ENCODE measurements at regions not wholly inside any gene's neighbourhood (a gene's known extent, or its start where the extent isn't known, plus 50 kb on each side); places are given as distances from the start of the nearest gene placed in this dataset.
A peak's percentile ranks its signal among the peaks of the same experiment; 100 is the strongest.

DNA sequence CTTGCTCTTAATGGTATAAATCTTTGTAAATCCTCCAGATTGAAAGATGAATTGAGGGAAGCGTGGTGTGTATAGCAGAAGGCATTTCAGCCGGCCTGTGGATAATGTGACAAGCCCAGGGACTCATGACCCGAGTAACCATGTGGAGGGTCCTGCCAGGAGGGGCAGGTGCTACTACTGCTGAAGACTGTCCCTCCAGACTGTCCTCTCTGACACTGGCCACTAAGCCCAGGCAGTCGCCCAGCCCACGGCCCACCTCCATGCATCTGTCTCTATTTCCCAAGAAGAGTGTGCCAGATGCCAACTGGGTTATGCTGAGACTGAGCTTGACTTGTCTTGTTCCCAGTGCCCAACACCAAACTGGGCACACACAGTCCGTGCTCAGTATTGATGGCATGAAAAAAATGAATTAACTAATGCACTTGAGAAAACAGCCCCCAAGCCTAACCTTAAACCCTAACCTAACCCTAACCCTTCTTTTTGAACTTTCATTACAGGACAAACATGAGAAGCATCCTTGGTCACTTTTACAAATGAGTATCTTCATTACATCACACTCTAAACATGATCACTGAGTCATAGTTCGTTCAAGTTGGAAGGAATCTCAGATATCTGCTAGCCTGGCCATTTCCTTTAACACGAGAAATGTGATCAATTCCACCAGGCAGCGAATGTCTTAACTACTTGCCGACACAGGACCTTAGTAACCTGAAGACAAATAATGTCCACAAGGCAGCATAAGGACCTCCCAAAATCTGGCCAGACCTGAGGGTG lies 182.2 kb upstream of the RREB1 start (continued):
- TF ChIP-seq, protein P1, sequence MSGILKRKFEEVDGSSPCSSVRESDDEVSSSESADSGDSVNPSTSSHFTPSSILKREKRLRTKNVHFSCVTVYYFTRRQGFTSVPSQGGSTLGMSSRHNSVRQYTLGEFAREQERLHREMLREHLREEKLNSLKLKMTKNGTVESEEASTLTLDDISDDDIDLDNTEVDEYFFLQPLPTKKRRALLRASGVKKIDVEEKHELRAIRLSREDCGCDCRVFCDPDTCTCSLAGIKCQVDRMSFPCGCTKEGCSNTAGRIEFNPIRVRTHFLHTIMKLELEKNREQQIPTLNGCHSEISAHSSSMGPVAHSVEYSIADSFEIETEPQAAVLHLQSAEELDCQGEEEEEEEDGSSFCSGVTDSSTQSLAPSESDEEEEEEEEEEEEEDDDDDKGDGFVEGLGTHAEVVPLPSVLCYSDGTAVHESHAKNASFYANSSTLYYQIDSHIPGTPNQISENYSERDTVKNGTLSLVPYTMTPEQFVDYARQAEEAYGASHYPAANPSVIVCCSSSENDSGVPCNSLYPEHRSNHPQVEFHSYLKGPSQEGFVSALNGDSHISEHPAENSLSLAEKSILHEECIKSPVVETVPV (CRISPR knock-in tag; IDR thresholded peaks at IDR 0.05), result no peak
- TF ChIP-seq ESRRG (CRISPR knock-in tag; IDR thresholded peaks at IDR 0.05), result no peak
- no peak for TF ChIP-seq ZNF70 (CRISPR knock-in tag; IDR thresholded peaks at IDR 0.05)
- no peak for TF ChIP-seq TCF4 (CRISPR knock-in tag; IDR thresholded peaks at IDR 0.05; ENCODE audit: borderline replicate concordance)
- no peak for TF ChIP-seq ZC3H10 (CRISPR knock-in tag; IDR thresholded peaks at IDR 0.05)
- TF ChIP-seq, protein P2, sequence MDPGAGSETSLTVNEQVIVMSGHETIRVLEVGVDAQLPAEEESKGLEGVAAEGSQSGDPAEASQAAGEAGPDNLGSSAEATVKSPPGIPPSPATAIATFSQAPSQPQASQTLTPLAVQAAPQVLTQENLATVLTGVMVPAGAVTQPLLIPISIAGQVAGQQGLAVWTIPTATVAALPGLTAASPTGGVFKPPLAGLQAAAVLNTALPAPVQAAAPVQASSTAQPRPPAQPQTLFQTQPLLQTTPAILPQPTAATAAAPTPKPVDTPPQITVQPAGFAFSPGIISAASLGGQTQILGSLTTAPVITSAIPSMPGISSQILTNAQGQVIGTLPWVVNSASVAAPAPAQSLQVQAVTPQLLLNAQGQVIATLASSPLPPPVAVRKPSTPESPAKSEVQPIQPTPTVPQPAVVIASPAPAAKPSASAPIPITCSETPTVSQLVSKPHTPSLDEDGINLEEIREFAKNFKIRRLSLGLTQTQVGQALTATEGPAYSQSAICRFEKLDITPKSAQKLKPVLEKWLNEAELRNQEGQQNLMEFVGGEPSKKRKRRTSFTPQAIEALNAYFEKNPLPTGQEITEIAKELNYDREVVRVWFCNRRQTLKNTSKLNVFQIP (CRISPR knock-in tag; IDR thresholded peaks at IDR 0.05; ENCODE audit: borderline replicate concordance, low read depth), result no peak

DNA sequence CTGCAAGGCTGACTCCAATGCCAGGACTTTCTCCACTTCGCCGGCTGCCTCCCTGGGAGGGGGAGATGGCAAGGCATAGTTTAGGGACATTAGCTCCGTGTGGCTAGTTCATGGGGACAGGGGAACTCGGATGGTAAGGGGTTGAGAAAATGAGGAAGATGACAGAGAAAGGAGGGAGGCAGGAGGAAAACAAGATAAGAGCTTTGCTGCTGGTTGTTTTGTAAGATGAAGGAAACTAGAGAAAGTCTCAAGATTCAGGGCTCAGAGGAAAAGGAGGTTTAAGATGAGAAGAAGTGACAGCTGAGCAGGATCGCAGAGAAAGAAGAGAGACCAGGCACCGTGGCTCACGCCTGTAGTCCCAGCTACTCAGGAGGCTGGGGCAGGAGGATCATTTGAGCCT lies 180.9 kb upstream of the RREB1 start:
- no peak for TF ChIP-seq TOX (CRISPR knock-in tag; IDR thresholded peaks at IDR 0.05; ENCODE audit: borderline replicate concordance)
- TF ChIP-seq CSDC2 (CRISPR knock-in tag; IDR thresholded peaks at IDR 0.05), result no peak
- TF ChIP-seq, protein P1 (CRISPR knock-in tag; IDR thresholded peaks at IDR 0.05), result no peak
- TF ChIP-seq RARB (CRISPR knock-in tag; IDR thresholded peaks at IDR 0.05), result no peak
- TF ChIP-seq ZC3H10 (CRISPR knock-in tag; IDR thresholded peaks at IDR 0.05), result no peak
- no peak for ATAC-seq

DNA sequence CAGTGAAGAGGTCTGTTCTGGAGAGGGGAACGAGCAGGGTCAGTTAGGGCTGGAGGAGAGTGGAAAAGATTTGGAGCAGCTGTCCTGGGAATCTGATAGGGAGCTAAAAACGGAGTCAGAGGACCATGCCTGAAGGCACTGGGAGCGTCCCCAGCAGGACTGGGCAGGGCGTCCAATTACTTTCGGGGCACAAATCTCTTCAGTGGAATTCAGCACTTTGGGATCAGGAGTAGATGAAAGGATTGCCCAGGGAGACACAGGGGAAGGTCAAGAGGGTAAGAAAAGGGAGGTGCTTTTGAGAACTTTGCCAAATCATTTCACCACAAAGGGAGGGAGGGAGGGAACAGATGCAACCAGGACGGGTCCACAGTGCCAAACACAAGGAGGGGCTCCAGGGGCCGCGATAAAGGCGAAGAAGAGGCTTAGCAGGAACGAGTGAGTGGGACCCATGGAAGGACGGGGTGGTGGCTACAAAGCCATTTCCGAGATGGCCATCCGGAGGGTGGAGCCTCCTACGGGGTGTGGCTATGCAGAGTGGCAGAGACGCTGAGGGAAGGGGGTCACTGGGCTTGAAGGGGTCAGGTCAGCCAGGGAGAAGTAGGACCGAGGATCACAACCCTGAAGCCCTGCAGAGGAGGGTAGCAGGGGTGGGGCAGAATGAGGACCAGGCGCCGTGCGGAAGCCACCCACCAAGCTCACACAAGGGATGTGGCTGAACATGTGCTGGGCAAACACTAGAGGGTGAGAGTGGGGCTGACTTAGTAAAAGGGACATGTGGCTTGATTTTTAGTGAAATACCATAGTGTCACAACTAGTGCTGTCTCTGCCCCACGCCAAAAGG lies 180.0 kb upstream of the RREB1 start:
- peak; percentile 55 for ATAC-seq
- TF ChIP-seq, protein P3, sequence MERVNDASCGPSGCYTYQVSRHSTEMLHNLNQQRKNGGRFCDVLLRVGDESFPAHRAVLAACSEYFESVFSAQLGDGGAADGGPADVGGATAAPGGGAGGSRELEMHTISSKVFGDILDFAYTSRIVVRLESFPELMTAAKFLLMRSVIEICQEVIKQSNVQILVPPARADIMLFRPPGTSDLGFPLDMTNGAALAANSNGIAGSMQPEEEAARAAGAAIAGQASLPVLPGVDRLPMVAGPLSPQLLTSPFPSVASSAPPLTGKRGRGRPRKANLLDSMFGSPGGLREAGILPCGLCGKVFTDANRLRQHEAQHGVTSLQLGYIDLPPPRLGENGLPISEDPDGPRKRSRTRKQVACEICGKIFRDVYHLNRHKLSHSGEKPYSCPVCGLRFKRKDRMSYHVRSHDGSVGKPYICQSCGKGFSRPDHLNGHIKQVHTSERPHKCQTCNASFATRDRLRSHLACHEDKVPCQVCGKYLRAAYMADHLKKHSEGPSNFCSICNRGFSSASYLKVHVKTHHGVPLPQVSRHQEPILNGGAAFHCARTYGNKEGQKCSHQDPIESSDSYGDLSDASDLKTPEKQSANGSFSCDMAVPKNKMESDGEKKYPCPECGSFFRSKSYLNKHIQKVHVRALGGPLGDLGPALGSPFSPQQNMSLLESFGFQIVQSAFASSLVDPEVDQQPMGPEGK (CRISPR knock-in tag; IDR thresholded peaks at IDR 0.05; ENCODE audit: borderline replicate concordance), result no peak
- TF ChIP-seq PPARA (CRISPR knock-in tag; IDR thresholded peaks at IDR 0.05; ENCODE audit: borderline replicate concordance) (no peak), RARB (CRISPR knock-in tag; IDR thresholded peaks at IDR 0.05) (no peak), TCF4 (CRISPR knock-in tag; IDR thresholded peaks at IDR 0.05; ENCODE audit: borderline replicate concordance) (no peak), ZFP3 (CRISPR knock-in tag; IDR thresholded peaks at IDR 0.05) (no peak), ZFP30 (CRISPR knock-in tag; IDR thresholded peaks at IDR 0.05) (no peak), TOX (CRISPR knock-in tag; IDR thresholded peaks at IDR 0.05; ENCODE audit: borderline replicate concordance) (no peak), ZNF70 (CRISPR knock-in tag; IDR thresholded peaks at IDR 0.05) (no peak), CSDC2 (CRISPR knock-in tag; IDR thresholded peaks at IDR 0.05) (no peak), OSR1 (CRISPR knock-in tag; IDR thresholded peaks at IDR 0.05) (no peak), SNAI2 (CRISPR knock-in tag; IDR thresholded peaks at IDR 0.05) (no peak), BACH2 (CRISPR knock-in tag; IDR thresholded peaks at IDR 0.05; ENCODE audit: borderline replicate concordance) (no peak), ESRRG (CRISPR knock-in tag; IDR thresholded peaks at IDR 0.05) (no peak), ZC3H10 (CRISPR knock-in tag; IDR thresholded peaks at IDR 0.05) (no peak)
- TF ChIP-seq, protein P2 (CRISPR knock-in tag; IDR thresholded peaks at IDR 0.05; ENCODE audit: borderline replicate concordance, low read depth), result no peak
- TF ChIP-seq, protein P4, sequence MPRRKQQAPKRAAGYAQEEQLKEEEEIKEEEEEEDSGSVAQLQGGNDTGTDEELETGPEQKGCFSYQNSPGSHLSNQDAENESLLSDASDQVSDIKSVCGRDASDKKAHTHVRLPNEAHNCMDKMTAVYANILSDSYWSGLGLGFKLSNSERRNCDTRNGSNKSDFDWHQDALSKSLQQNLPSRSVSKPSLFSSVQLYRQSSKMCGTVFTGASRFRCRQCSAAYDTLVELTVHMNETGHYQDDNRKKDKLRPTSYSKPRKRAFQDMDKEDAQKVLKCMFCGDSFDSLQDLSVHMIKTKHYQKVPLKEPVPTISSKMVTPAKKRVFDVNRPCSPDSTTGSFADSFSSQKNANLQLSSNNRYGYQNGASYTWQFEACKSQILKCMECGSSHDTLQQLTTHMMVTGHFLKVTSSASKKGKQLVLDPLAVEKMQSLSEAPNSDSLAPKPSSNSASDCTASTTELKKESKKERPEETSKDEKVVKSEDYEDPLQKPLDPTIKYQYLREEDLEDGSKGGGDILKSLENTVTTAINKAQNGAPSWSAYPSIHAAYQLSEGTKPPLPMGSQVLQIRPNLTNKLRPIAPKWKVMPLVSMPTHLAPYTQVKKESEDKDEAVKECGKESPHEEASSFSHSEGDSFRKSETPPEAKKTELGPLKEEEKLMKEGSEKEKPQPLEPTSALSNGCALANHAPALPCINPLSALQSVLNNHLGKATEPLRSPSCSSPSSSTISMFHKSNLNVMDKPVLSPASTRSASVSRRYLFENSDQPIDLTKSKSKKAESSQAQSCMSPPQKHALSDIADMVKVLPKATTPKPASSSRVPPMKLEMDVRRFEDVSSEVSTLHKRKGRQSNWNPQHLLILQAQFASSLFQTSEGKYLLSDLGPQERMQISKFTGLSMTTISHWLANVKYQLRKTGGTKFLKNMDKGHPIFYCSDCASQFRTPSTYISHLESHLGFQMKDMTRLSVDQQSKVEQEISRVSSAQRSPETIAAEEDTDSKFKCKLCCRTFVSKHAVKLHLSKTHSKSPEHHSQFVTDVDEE (CRISPR knock-in tag; IDR thresholded peaks at IDR 0.05), result no peak

Data from SK-N-SH treated with all-trans-retinoic acid at 6 μM for 48 hours (cell line).